MM.1S (cell line): ENCODE measurements at regions not wholly inside any gene's neighbourhood (a gene's known extent, or its start where the extent isn't known, plus 50 kb on each side); places are given as distances from the start of the nearest gene placed in this dataset.

ENCODE experiments used
- DNase-seq: peaks from one replicate; pipeline ENCODE4 v3.0.0-alpha.2; 2015
- H2AFZ ChIP-seq: fragments of 300-600 bp; sonication (generic); 2 replicates; pipeline ENCODE4 v1.6.0; 2016; ENCODE audit warnings: antibody characterized with exemption, low read length
- H3F3A ChIP-seq: fragments of 300-600 bp; sonication (generic); 2 replicates; pipeline ENCODE4 v1.6.1; 2016; ENCODE audit warnings: mild to moderate bottlenecking, antibody characterized with exemption, low read length, moderate library complexity, mixed read lengths; ENCODE audit not compliant: insufficient read depth
- H3K27ac ChIP-seq: fragments of 300-600 bp; sonication (generic); 2 replicates; pipeline ENCODE4 v1.5.1; 2016; ENCODE audit warnings: mild to moderate bottlenecking, low read length
- H3K27me3 ChIP-seq: fragments of 300-600 bp; sonication (generic); replicated peaks from 2 replicates; pipeline ENCODE4 v1.6.0; 2016; ENCODE audit warnings: low read length; ENCODE audit not compliant: insufficient read depth
- H3K36me3 ChIP-seq: fragments of 300-600 bp; sonication (generic); replicated peaks from 2 replicates; pipeline ENCODE4 v1.6.1; 2016; ENCODE audit warnings: mild to moderate bottlenecking, low read length, mixed read lengths; ENCODE audit not compliant: insufficient read depth
- H3K4me1 ChIP-seq: fragments of 300-600 bp; sonication (generic); 2 replicates; pipeline ENCODE4 v1.6.1; 2016; ENCODE audit warnings: low read length, mixed read lengths
- H3K4me2 ChIP-seq: fragments of 300-600 bp; sonication (generic); 2 replicates; pipeline ENCODE4 v1.6.0; 2016; ENCODE audit warnings: low read depth, low read length
- H3K4me3 ChIP-seq: fragments of 300-600 bp; sonication (generic); 2 replicates; pipeline ENCODE4 v1.5.1; 2016; ENCODE audit warnings: low read length, mixed read lengths
- H3K79me2 ChIP-seq: fragments of 300-600 bp; sonication (generic); 2 replicates; pipeline ENCODE4 v1.6.1; 2016; ENCODE audit warnings: mixed run types, low read length, mixed read lengths
- H3K9ac ChIP-seq: fragments of 300-600 bp; sonication (generic); 2 replicates; pipeline ENCODE4 v1.6.1; 2016; ENCODE audit warnings: low read length, mixed read lengths
- H3K9me2 ChIP-seq: fragments of 300-600 bp; sonication (generic); replicated peaks from 2 replicates; pipeline ENCODE4 v1.6.1; 2016; ENCODE audit warnings: mild to moderate bottlenecking, low read length, mixed read lengths; ENCODE audit not compliant: insufficient read depth
- H3K9me3 ChIP-seq: fragments of 300-600 bp; sonication (generic); replicated peaks from 2 replicates; pipeline ENCODE4 v1.6.1; 2016; ENCODE audit warnings: mild to moderate bottlenecking, low read length, mixed read lengths; ENCODE audit not compliant: insufficient read depth
- H4K20me1 ChIP-seq: fragments of 300-600 bp; sonication (generic); 2 replicates; pipeline ENCODE4 v1.6.1; 2016; ENCODE audit warnings: mild to moderate bottlenecking, low read length, moderate library complexity, mixed read lengths; ENCODE audit not compliant: insufficient read depth
- EZH2 ChIP-seq: fragments of 300-600 bp; sonication (generic); optimal IDR thresholded peaks from 2 replicates; pipeline ENCODE3; 2017; ENCODE audit warnings: low read depth, mild to moderate bottlenecking, antibody characterized with exemption, low read length, mixed read lengths
- EZH2phosphoT487 ChIP-seq: fragments of 300-600 bp; sonication (generic); IDR thresholded peaks from 2 replicates; pipeline ENCODE4 v1.6.1; 2018; ENCODE audit warnings: antibody characterized with exemption, low read length
- TF ChIP-seq, protein P1 (sequence below): fragments of 300-600 bp; sonication (generic); IDR thresholded peaks from 2 replicates; pipeline ENCODE4 v1.5.1; 2016; ENCODE audit warnings: antibody characterized with exemption, low read length, mixed read lengths

DNA sequence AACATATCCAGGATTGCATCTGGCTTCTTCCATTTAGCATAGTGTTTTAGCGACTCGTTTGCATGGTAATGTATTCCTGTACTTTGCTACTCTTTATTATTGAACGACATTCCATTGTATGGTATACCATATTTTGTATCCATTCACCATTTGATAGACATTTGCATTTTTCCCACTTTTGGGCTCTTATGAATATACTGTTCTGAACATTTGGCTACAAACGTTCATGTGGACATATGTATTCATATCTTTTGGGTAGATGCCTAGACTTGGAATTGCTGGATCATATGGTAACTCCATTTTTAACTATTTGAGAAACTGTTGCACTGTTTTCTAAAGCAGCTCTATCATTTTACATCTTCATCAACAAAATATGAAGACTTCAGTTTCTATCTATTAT lies 383.7 kb upstream of the AKR1E2 start:
- Histone ChIP-seq H3K4me3 (no peak overlapping the region), H3K4me2 (no peak overlapping the region), H3K27me3 (no peaks in the 10 kb centered on the region), H3K9me2 (no peaks in the 10 kb centered on the region), H3K9me3 (no peaks in the 10 kb centered on the region), H2AFZ (no peak overlapping the region), H3K27ac (no peak overlapping the region), H3K4me1 (no peaks in the 10 kb centered on the region), H4K20me1 (no peaks in the 10 kb centered on the region), H3K79me2 (no peaks in the 10 kb centered on the region), H3F3A (no peaks in the 10 kb centered on the region), H3K36me3 (no peaks in the 10 kb centered on the region), H3K9ac (no peak overlapping the region)
- TF ChIP-seq EZH2phosphoT487, result no peak
- TF ChIP-seq, protein P1, sequence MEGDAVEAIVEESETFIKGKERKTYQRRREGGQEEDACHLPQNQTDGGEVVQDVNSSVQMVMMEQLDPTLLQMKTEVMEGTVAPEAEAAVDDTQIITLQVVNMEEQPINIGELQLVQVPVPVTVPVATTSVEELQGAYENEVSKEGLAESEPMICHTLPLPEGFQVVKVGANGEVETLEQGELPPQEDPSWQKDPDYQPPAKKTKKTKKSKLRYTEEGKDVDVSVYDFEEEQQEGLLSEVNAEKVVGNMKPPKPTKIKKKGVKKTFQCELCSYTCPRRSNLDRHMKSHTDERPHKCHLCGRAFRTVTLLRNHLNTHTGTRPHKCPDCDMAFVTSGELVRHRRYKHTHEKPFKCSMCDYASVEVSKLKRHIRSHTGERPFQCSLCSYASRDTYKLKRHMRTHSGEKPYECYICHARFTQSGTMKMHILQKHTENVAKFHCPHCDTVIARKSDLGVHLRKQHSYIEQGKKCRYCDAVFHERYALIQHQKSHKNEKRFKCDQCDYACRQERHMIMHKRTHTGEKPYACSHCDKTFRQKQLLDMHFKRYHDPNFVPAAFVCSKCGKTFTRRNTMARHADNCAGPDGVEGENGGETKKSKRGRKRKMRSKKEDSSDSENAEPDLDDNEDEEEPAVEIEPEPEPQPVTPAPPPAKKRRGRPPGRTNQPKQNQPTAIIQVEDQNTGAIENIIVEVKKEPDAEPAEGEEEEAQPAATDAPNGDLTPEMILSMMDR, result no peak
- no peak for TF ChIP-seq EZH2
- DNase-seq, result no peak

DNA sequence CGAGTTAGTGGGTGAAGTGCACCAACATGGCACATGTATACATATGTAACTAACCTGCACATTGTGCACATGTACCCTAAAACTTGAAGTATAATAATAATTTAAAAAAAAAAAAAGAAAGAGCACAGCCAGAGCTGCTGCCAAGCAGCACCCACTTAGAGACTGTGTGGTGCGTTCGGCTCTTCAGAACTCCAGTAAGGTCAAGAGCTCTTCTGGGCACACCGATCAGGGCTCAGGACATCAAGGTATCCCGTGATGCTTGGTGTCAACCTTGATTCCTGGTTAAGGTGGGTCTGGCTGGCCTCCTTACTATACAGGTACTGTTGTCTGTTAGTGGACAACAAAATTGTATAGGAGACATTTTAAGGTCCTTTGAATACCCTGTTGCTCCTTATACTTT lies 385.7 kb upstream of the AKR1E2 start:
- TF ChIP-seq, protein P1, result no peak
- TF ChIP-seq EZH2 (no peak), EZH2phosphoT487 (no peak)
- Histone ChIP-seq H3K4me3 (no peak overlapping the region), H3K36me3 (no peaks in the 10 kb centered on the region), H3K9me3 (no peaks in the 10 kb centered on the region), H3F3A (no peaks in the 10 kb centered on the region), H3K9me2 (no peaks in the 10 kb centered on the region), H3K9ac (no peak overlapping the region), H2AFZ (no peak overlapping the region), H3K79me2 (no peaks in the 10 kb centered on the region), H3K4me2 (no peak overlapping the region), H3K4me1 (no peaks in the 10 kb centered on the region), H4K20me1 (no peaks in the 10 kb centered on the region), H3K27me3 (no peaks in the 10 kb centered on the region), H3K27ac (no peak overlapping the region)
- DNase-seq, result no peak

DNA sequence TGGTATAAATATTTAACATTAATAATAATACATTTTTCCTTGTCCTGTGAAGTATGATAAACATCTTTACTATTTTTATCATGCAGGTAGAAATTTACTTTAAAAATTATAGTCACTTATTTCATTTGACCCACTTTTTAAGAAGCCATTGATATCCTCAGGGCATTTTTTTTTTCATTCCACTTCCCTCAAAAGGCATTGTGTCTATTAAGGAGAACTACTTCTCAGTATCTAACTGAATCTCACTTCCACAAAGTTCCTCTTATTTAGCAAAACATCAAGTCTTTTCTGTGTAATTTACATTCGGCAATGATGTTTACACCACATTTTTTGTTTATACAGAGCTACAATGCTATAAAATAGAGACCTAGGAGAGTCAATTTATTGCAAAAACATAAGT lies 388.2 kb upstream of the AKR1E2 start:
- no peak overlapping the region for H3K4me3 ChIP-seq
- H3K36me3 ChIP-seq, result no peaks in the 10 kb centered on the region
- TF ChIP-seq, protein P1, result no peak
- TF ChIP-seq EZH2phosphoT487 (no peak), EZH2 (no peak)
- no peak overlapping the region for H2AFZ ChIP-seq
- no peaks in the 10 kb centered on the region for H3K27me3 ChIP-seq
- H3K9me2 ChIP-seq, result no peaks in the 10 kb centered on the region
- no peak overlapping the region for H3K27ac ChIP-seq
- H4K20me1 ChIP-seq, result no peaks in the 10 kb centered on the region
- no peaks in the 10 kb centered on the region for H3K79me2 ChIP-seq
- H3K4me2 ChIP-seq, result no peak overlapping the region
- H3F3A ChIP-seq, result no peaks in the 10 kb centered on the region
- H3K9me3 ChIP-seq, result no peaks in the 10 kb centered on the region
- no peak for DNase-seq
- H3K9ac ChIP-seq, result no peak overlapping the region
- no peaks in the 10 kb centered on the region for H3K4me1 ChIP-seq
